ENCODE measurements at regions not wholly inside any gene's neighbourhood (a gene's known extent, or its start where the extent isn't known, plus 50 kb on each side); places are given as distances from the start of the nearest gene placed in this dataset.

DNA sequence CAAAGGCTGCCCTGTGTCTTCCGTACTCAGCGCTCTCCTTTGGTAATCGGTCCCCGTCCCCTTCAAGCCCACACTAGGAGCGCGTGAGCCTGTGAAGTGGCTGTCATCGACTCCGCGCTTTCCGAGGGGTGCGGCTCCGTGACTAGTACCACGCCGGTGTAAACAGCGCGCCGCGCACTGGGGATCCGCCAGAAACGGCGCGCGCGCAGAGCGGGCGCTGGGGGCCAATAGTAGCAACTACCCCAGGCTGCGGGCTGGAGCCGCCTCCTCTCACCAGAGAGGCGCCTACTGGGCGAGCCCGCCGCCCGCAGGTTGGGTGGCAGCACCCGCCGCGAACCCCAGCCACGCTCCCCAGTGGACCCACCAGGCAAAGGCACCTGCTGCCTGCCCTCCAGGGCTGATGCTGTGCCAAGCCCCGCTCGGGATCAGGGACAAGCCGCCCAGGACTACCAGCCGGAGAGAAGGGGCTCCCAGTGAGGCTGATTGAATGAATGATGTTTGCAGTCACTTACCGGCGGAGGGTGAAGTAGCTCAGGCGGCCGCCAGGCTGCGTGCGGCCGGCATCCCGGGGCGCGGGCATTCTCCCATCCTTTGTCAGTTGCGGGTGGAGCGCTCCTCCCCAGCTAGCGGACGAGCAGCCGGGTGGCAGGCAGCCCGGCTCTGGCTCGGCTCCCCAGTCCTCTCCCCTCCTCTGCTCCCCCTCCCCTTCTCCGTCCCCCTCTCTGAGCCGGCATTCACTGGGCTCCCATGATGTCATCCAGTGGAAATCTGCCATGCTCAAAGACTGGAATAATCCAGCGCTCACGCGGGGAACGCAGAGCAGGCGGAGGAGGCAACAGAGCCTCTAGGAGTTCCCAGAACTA is 370.3 kb upstream of the SMIM31 start:
- intact Hi-C loops (cut with micrococcal nuclease) = no loop called here

DNA sequence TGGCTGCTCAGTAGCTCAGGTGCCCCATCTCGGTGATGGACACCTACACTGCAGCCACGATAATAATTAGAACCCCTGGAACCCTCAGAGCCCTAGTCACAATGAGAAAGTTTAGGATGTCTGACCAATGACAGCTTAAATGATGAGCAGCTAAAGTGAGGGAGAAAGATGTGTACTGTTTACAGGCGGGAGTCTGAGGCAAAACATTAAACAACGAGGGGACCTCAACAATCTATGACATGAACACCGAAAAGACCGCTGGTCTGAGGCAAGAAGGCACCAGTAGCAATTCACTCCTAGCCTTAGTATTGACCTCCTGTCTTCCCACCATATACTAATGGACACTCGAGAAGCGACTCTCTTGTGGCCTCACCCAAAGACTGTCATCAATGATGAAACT is 369.5 kb upstream of the SMIM31 start:
- intact Hi-C loops (cut with micrococcal nuclease) = no loop called here

DNA sequence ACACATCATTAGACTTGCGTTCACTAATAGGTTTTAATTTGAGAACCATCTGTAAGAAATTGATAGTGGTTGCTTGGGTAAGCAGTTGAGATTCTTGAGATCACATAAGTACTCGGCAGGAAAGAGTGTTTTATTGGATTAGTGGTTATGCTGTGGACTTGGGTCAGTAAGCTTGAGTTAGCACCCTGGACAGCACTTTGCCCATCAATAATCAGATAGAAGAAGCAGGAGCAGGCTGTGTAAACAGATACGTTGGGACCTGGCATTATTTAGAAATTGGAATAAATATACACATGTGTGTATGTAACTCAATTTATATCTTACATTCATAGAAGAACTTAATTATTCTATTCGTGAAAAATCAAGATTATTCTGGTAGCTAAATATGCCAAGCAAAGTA is 357.5 kb upstream of the SMIM31 start:
- intact Hi-C loops (cut with micrococcal nuclease) = no loop called here

DNA sequence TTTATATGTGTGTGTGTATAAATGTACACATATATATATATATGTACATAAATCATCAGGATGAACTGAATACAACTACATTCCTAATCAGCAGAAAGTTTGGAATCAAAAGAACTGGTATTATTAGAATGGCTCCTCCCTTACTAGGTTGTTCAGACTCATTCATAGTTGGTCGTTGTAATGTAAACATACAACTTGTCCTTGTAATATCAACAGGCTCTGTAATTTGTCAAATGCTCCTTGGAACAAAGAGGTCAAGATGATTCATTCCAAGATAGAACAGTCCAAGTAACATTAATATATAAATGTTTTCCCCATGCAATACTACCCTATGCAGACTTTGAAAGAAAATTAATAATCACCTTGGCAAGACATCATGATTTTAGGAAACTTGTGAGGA is 351.4 kb upstream of the SMIM31 start:
- intact Hi-C loops (cut with micrococcal nuclease) = no loop called here

DNA sequence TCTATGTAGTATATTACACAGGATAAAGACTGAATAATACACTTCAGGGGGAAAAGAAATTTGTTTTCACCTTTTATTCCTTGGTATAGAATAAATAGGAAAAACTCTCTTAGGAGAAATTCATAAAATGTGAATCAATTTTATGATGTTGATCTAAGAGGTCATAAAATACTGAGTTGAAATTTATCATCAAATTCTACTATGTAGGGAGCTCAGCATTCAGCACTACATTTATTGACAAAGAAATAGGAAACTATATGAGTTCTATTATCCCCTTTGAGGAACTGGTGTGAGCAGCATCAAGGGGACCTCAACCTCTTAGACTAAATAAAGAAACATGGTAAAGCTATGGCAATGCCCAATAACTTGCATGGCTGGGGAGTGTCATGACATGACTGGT is 348.2 kb upstream of the SMIM31 start:
- intact Hi-C loops (cut with micrococcal nuclease) = no loop called here

DNA sequence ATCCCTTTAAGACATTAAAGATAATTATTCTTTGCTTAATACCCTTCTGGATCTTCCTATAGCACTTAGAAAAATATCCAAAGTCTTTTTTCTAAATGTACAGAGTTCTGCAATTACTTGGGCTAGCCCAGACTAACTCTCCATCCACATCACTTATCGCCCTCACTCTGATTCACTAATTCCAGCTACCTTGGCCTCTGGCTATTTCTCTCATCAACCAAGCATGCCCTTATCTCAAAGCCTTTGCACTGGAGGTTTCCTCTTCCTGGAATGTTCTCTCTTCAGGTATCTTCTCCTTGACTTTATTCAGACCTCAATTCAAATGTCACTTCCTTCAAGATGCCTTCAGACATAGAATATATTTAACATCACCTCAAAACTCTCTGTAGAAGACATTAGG is 345.1 kb upstream of the SMIM31 start:
- intact Hi-C loops (cut with micrococcal nuclease) = no loop called here

DNA sequence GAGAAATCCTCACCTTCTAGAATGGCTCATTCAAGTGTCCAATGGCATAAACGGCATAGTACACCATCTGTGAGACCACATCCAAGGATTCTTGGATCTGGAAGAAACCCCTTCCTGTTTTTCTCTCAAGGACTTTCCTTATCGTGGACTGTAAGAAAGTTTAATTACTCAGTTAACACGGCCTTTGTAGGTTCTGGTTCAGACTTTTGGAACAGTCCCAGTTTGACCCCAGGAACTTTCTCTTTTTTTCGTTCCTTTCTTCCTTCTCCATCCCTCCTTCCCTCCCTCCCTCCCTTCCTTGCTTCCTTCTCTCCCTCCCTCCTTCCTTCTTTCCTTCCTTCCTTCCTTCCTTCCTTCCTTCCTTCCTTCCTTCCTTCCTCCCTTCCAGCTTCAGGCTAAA is 343.5 kb upstream of the SMIM31 start:
- intact Hi-C loops (cut with micrococcal nuclease) = no loop called here

DNA sequence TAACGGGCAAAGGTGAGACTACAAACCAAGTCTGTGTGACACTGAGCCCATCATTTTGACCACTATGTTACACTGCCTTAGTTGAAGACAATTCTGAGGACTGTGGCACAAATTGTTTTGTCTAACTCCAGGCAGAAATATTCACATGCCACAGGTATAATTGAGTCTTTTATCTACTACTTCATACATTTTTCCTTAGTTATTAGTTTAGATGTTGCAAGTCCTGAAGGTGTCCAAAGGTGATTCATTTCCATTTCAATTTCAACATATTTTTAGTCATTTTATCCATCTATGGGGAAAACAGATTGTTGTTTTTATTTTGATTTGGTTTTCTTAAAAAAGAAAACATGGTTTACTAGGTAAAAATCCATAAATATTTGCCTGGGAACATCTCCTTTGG is 341.7 kb upstream of the SMIM31 start:
- intact Hi-C loops (cut with micrococcal nuclease) = no loop called here

DNA sequence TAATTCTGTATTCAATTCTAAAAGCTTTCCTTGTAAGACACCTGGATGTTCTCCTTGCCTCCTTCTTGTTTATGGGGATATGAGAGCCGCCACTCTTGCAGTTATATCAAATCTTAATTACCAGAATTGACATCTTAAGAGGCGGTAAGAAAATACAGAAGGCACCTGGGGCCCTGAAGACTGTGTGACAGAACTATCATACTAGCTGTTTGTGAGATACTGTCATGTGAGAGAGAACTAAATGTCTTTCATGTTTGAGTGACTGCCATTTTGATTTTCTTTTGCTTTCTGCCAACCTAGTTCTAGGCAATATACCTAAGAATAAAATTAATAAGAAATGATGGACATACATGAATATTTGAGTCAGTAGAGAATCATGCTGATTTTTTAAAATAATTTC is 340.2 kb upstream of the SMIM31 start:
- intact Hi-C loops (cut with micrococcal nuclease) = no loop called here

DNA sequence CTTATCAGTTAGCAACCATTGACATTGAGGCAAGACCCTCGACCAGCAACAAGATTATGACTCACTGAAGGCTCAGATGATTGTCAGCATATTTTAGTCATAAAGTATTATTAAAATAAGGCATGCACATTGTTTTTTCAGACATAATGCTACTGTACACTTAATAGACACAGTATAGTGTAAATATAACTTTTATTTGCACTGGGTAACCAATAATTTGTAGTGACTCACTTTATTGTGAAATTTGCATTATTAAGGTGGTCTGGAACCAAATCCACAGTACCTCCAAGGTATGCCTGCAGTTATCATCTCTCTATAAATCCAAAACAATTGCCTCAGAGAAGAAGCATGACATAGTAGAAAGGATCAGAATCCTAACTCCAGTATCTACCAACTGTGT is 330.1 kb upstream of the SMIM31 start:
- intact Hi-C loops (cut with micrococcal nuclease) = no loop called here

DNA sequence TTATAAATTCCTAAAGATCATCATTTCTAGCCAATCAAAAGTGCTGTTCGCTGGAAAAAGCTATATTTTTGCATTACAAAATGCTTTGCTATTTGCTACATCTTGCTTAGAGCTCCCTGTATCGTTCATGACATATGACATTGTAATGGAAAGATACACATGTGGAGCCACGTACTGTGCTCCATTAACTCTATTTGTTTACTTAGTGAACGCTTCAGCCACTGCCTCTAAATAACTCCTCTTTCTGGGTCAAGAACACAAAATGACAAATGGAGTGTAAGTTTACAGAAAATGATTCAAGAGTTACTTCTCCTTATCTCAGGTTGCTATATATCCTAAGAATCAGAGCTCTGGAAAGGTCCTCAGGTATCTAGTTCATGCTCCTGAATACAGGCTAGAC is 329.1 kb upstream of the SMIM31 start:
- intact Hi-C loops (cut with micrococcal nuclease) = no loop called here

DNA sequence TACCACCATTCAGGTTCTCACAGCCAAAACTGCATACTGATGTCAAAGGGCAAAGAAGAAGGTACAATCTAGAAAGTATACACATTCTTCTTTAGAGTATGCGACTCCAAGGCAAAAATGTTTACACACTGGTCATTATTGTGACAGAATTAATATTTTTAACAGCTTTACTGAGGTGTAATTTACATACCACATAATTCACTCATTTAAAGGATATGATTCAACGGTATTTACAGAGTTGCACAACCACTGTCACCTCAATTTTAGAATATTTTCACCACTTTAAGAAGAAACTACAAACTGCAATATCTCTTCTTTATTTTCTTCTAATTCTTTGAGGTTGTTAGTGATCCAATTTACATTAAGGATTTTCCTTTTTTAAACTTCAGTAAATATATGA is 325.4 kb upstream of the SMIM31 start:
- intact Hi-C loops (cut with micrococcal nuclease) = no loop called here

DNA sequence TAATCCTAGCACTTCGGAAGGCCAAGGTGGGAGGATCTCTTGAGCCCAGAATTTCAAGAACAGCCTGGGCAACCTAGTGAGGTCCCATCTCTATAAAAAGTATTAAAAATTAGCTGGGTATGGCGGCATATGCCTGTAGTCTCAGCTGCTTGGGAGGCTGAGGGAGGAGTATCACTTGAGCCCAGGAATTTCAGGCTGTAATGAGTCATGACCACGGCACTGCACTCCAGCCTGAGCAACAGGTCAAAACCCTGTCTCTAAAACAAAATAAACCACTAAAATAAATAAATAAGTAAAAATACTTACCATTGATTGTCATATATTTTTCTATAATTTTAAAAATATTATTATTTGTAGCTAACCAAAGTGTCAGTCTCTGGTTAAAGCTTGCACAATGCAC is 315.6 kb upstream of the SMIM31 start:
- intact Hi-C loops (cut with micrococcal nuclease) = no loop called here

DNA sequence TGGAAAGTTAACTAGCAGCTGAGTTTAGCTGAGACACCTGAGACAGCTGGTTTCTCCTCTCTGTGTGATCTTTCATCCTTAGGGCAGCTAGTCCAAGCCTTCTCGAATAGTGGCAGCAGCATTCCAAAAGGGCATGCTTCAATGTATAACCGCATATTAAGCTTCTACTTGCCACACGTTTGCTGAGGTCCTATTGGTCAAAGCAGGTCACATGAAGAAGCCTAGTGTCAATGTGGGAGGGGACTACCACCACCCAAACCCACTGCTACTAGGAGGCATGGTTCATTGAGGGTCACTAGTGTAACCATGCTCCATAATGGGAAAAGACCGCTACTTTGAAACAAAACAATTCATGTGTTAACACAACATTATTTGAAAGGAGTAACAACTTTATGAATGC is 314.9 kb upstream of the SMIM31 start:
- intact Hi-C loops (cut with micrococcal nuclease) = no loop called here

DNA sequence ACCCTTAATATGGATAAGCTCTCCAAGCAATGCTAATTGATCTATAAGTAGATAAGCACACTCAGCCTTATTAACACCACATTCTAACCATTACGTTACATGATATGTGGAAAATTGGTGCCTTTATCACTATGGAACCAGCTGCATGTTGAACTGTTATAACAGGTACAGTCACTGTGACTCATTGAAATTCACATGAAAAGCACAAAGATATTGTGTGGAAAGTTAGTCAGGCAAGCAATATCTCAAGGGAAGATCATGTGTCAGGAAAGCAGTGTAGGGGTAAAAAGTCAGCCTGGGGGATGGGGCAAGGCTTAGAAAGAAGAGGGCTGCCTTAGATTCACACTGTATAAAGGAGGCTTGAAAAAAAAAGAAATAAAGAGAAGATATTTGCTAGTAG is 313.7 kb upstream of the SMIM31 start:
- intact Hi-C loops (cut with micrococcal nuclease) = no loop called here

DNA sequence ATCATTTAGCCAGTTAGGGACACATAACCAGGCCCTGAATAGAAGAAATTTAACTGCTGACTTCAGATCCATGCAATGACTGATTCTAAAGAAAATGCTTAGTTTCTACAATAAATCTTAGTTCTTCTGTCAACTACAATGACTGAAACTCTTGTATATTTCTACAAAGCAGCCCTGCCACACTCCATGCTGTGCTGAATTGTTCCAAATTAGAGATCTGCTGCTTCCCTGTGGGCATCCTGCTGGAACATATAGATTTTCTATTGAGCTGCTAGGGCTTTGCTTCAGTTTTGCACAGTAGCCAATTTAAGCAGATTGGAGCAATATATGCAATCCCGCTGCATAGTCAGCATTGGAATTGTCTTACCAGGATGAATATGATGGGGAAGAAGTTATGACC is 312.8 kb upstream of the SMIM31 start:
- intact Hi-C loops (cut with micrococcal nuclease) = no loop called here

DNA sequence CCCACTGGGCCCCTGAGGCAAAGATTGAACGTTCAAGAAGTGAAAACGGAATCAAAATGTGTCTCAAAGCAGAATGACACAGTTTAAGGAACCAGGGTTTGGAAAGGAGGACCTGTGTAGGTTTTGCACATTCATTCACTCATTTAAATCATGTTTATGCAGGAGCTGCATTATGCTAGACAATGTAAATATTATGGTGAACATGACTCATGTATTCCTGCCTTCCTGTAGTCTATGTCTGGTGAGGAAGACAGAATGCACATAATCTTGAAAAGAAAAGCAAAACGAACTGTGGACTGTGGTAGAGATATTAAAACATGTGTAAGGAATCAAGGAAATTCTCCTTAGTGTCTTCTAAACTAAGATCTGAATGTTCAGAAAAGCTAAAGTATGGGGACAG is 311.8 kb upstream of the SMIM31 start:
- intact Hi-C loops (cut with micrococcal nuclease) = no loop called here

DNA sequence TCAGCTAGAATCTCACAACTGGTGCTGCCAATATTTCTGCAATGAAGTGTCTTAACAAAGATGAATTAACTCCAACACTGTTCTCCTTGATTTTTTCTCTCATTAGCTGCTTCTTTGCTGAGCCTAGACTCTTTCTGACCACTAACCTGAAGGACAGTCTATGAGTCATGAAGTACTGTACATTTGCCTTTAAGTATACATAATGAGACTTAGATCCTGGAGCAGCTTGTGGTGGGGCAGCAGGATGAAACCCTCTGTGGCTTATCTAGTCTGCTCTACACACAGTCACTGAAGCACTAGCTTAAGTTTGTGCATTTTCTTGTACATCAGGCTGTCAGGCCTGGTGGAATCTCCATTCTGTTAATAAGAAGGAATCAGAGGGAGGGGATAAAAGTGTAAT is 307.4 kb upstream of the SMIM31 start:
- intact Hi-C loops (cut with micrococcal nuclease) = no loop called here

DNA sequence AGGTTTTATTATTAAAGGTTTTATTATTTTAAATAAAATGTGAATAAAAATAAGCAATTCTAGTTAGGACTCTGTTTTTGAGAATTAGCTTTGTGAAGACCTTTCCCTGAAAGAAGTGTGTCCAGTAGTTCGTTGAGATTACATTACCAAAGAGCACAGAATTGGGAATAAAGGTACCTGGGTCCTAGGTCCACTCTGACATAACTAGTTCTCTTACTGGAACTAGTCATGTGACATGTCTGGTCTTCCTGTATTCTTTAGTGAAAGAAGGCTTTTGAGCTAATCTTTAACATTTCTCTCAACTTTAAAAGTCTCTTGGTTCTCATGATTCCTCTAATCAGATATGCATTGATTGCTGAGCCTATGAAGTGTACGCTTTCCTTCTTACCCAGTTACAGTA is 292.0 kb upstream of the SMIM31 start:
- intact Hi-C loops (cut with micrococcal nuclease) = no loop called here

DNA sequence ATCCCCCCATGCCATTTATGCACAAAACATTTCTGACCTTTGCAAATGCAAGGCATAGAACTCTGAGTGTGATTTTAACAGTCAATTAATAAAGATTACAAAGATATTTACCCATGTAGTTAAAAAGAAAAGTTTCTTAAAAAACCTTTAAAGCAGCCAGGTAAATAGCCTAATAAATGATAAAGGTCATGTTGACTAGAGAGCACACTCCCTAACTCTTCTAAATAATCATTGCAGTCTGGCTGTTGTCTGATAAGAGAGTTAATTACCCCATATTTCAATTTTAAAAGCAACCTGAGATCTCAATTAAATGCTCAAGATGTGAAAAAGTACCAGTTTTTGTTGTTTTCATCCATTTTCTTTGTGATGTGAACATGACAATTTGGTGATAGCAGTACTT is 291.5 kb upstream of the SMIM31 start:
- intact Hi-C loops (cut with micrococcal nuclease) = no loop called here

DNA sequence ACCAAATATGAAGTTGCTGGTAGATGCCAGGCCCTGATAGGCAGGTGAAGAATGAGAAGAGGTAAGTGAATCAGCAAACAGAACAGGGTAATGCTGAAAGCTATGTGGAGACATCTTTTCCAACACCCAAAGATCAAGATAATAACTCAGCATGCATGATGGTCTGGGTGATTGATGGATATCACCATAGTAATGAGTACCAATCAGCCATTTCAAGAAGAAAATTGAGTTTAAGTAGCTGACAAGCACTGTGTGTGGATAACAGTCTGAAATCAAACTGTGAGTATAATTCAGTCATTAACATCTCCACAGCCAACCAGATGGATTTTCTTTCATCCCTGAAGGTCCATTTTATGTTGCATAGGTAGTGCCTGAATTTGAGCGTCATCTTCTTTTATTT is 289.6 kb upstream of the SMIM31 start:
- intact Hi-C loops (cut with micrococcal nuclease) = no loop called here

DNA sequence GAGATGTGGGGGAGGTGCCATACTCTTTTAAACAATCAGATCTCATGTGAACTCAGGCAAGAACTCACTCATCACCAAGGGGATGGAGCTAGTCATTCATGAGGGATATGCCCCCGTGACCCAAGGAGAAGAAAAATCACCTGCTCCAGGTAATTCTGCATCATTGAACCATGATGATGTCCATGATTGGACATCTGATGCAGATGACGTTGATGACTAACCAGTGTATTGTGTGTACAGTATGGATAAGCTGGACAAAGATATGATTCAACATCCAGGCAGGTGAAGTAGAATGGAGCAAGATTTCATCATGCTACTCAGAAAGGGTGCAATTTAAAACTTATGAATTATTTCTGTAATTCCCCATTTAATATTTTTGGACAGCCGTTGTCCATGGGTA is 286.4 kb upstream of the SMIM31 start:
- intact Hi-C loops (cut with micrococcal nuclease) = no loop called here

DNA sequence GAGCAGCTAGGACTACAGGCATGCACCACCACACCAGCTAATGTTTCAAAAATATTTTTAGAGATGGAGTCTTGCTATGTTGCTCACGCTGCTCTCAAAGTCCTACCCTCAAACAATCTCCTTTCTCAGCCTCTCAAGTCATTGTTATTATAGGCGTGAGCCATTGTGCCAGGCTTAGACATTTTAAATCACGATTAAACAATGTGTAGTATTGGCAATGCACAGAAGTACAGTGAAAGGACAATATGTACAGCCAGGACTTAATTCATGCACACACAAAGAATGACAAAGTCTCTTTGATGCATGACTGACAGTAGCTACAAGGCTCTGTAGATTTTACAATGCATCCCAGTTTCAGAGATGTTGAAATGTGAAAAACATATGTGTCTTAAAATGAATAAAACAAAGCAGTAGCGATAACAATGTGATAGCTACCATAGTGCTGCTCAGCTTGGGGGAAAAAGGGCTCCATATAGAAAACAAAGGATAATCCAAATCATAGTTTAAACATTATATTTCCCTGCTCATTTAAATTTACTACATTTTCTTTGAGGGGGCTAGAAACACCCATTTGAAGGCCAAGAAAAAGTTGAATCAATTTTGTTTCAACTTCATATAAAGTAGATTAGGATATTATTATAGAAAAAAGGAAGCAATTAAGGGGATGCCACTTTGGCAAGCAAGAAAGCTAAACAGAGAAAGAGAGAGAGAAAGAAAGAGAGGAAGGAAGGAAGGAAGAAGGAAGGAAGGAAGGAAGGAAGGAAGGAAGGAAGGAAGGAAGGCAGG is 272.4 kb upstream of the SMIM31 start:
- intact Hi-C loops (cut with micrococcal nuclease) = no loop called here

Data from T-helper 2 cell treated with Interferon-gamma antibody and Interleukin-4, amounts not matched to agents 100 ng/mL and 5 ng/mL, for 36 hours (primary cell).